GM06990 (cell line): ENCODE measurements at regions not wholly inside any gene's neighbourhood (a gene's known extent, or its start where the extent isn't known, plus 50 kb on each side); places are given as distances from the start of the nearest gene placed in this dataset.

Experiments
- DNase-seq: peaks from one replicate; pipeline ENCODE4 v3.0.0-alpha.2; 2011; ENCODE audit not compliant: insufficient read length; ENCODE audit errors: extremely low read depth
- H3K27me3 ChIP-seq: replicated peaks from 2 replicates; pipeline ENCODE4 v1.6.0; 2011; ENCODE audit warnings: low read length; ENCODE audit not compliant: control insufficient read depth, insufficient read depth
- H3K36me3 ChIP-seq: 2 replicates; pipeline ENCODE4 v1.5.1; 2011; ENCODE audit warnings: low read length; ENCODE audit not compliant: control insufficient read depth, insufficient read depth
- H3K4me3 ChIP-seq: replicated peaks from 2 replicates; pipeline ENCODE4 v1.5.1; 2011; ENCODE audit warnings: low read depth, mild to moderate bottlenecking, control low read depth, low read length
- CTCF ChIP-seq: IDR thresholded peaks from 2 replicates; pipeline ENCODE4 v1.5.1; 2011; ENCODE audit warnings: low read length, control low read depth, mild to moderate bottlenecking, inconsistent platforms; ENCODE audit not compliant: insufficient read depth, poor library complexity, severe bottlenecking

- DNase-seq = no peak
- no peak overlapping the region for H3K4me3 ChIP-seq
- H3K36me3 ChIP-seq = no peaks in the 10 kb centered on the region
- H3K27me3 ChIP-seq = no peaks in the 10 kb centered on the region
- no peak for TF ChIP-seq CTCF
These were observed 114.0 kb upstream of the TMEM132D start for GRCh38 chr12:130017591-130018449.

- Histone ChIP-seq H3K4me3 (no peak overlapping the region), H3K27me3 (no peaks in the 10 kb centered on the region), H3K36me3 (no peaks in the 10 kb centered on the region)
- no peak for TF ChIP-seq CTCF
- DNase-seq = no peak
These were observed 114.8 kb upstream of the TMEM132D start for GRCh38 chr12:130018614-130019013.

- H3K27me3 ChIP-seq = no peaks in the 10 kb centered on the region
- TF ChIP-seq CTCF = peak; percentile 72
- no peak overlapping the region for H3K4me3 ChIP-seq
- DNase-seq = no peak
- no peaks in the 10 kb centered on the region for H3K36me3 ChIP-seq
These were observed 122.9 kb upstream of the TMEM132D start for GRCh38 chr12:130026608-130027176.

GRCh38 chr12:130027798-130028197 lies 124.0 kb upstream of the TMEM132D start:
- DNase-seq = no peak
- Histone ChIP-seq H3K4me3 (no peak overlapping the region), H3K27me3 (no peaks in the 10 kb centered on the region), H3K36me3 (no peaks in the 10 kb centered on the region)
- TF ChIP-seq CTCF = no peak

- DNase-seq = no peak
- Histone ChIP-seq H3K4me3 (no peak overlapping the region), H3K36me3 (no peaks in the 10 kb centered on the region), H3K27me3 (no peaks in the 10 kb centered on the region)
- no peak for TF ChIP-seq CTCF
These were observed 125.3 kb upstream of the TMEM132D start for GRCh38 chr12:130029151-130029550.
